Lower leg skin (tissue), 3 donors: ENCODE measurements at regions not wholly inside any gene's neighbourhood (a gene's known extent, or its start where the extent isn't known, plus 50 kb on each side); places are given as distances from the start of the nearest gene placed in this dataset.

Source experiments
- CTCF ChIP-seq, 3 donors: fragments of 450-650 bp; IDR thresholded peaks; one replicate each; pipeline ENCODE4 v1.5.1; 2016; ENCODE audit warnings: antibody characterized with exemption in 3 of 3, mild to moderate bottlenecking in 3 of 3, moderate library complexity in 2 of 3
- POLR2A ChIP-seq, 2 donors: fragments of 450-650 bp; IDR thresholded peaks; one replicate each; pipeline ENCODE4 v1.6.1; 2016 to 2017; ENCODE audit warnings: antibody characterized with exemption in 2 of 2, mild to moderate bottlenecking in 1 of 2, moderate library complexity in 1 of 2

GRCh38 chr16:63200940-63201339 lies 1164.7 kb upstream of the CDH8 start:
- TF ChIP-seq CTCF (IDR thresholded peaks at IDR 0.05) (no peak), POLR2A (IDR thresholded peaks at IDR 0.05) (no peak)
